Esophagus squamous epithelium (tissue), 4 donors: ENCODE measurements at regions not wholly inside any gene's neighbourhood (a gene's known extent, or its start where the extent isn't known, plus 50 kb on each side); places are given as distances from the start of the nearest gene placed in this dataset.

Source experiments
- POLR2A ChIP-seq, 4 donors: fragments of 450-650 bp; IDR thresholded peaks; one replicate each; pipeline ENCODE4 v1.6.1; 2017; ENCODE audit warnings: antibody characterized with exemption in 4 of 4, mild to moderate bottlenecking in 4 of 4, moderate library complexity in 3 of 4
- TF ChIP-seq, protein P1 (sequence below), 6 experiments: fragments of 450-650 bp in 4 of 6; fragments of 200-600 bp in 2 of 6; sonication (generic) in 2 of 6; IDR thresholded peaks; one replicate each; pipeline ENCODE4 v1.5.1; 2016 to 2019; ENCODE audit warnings: antibody characterized with exemption in 6 of 6, mild to moderate bottlenecking in 4 of 6, moderate library complexity in 4 of 6

DNA sequence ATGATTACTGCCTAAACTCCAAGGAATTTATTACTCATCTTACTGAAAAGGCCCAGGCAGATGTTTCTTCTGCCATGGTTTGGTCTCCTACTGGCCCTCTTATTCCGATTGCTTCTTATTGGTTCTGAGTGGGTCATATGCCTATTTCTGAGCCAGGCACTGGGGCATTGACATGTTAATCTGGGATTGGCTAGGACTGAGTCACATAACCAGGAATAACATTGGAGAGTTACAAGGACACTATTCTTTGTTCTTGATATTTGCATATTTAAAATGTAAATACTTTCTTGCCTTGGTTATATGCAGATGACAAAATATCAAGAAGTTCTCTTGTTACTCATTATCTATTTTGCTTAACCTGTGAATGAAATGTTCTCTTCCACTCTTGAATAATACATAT lies 534.4 kb upstream of the SLC39A10 start:
- TF ChIP-seq, protein P1, sequence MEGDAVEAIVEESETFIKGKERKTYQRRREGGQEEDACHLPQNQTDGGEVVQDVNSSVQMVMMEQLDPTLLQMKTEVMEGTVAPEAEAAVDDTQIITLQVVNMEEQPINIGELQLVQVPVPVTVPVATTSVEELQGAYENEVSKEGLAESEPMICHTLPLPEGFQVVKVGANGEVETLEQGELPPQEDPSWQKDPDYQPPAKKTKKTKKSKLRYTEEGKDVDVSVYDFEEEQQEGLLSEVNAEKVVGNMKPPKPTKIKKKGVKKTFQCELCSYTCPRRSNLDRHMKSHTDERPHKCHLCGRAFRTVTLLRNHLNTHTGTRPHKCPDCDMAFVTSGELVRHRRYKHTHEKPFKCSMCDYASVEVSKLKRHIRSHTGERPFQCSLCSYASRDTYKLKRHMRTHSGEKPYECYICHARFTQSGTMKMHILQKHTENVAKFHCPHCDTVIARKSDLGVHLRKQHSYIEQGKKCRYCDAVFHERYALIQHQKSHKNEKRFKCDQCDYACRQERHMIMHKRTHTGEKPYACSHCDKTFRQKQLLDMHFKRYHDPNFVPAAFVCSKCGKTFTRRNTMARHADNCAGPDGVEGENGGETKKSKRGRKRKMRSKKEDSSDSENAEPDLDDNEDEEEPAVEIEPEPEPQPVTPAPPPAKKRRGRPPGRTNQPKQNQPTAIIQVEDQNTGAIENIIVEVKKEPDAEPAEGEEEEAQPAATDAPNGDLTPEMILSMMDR (IDR thresholded peaks at IDR 0.05) = no peak
- no peak for TF ChIP-seq POLR2A (IDR thresholded peaks at IDR 0.05)
